GM10266 (cell line): ENCODE measurements at regions not wholly inside any gene's neighbourhood (a gene's known extent, or its start where the extent isn't known, plus 50 kb on each side); places are given as distances from the start of the nearest gene placed in this dataset.

Experiments
- DNase-seq: peaks from one replicate; pipeline ENCODE4 v3.0.0; 2012; ENCODE audit errors: extremely low spot score
- CTCF ChIP-seq: IDR thresholded peaks from 2 replicates; pipeline ENCODE4 v1.5.1; 2012; ENCODE audit warnings: mild to moderate bottlenecking, low read depth; ENCODE audit not compliant: control insufficient read depth, insufficient read depth; ENCODE audit errors: missing control alignments

DNA sequence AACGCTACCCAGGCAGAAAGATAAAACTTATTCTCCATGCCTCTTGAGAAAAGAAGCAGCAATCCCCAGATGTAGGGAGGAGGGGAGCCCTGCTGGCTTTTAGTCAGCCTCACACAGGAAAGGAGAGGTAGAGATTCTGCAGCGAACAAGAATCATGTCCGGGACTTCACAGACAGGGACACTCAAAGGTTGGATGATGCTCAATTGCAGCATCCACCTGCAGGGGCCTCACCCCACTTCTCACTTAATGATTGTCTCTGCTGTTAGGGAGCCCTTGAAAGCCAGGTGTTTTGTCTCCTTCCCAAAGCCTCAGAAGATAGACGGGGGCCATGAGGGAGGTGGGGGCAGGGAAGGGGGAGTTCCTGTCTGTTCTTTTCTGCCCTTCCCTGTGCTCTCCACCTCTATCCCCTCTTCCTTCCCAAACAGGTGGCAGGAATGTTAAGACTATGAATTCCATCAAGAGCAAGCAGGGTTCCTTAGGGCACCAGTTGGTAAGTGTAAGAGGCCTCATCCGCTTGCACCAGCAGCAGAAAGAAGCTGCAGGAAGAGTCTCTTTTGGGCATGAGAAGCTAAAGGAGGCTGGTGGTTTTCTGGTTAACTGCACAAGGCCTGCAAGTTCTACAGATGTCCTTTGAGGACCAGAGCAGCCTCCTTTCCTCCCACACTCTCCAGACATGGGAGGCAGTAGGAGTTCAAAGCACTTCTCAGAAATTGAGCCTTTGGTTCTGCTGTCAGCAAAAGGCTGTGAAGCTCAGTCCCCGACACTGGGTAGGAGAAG is 154.7 kb upstream of the TNP1 start:
- DNase-seq, result no peak
- no peak for TF ChIP-seq CTCF

- DNase-seq, result no peak
- no peak for TF ChIP-seq CTCF
These were observed 154.1 kb upstream of the TNP1 start for GRCh38 chr2:217013926-217014325.

DNA sequence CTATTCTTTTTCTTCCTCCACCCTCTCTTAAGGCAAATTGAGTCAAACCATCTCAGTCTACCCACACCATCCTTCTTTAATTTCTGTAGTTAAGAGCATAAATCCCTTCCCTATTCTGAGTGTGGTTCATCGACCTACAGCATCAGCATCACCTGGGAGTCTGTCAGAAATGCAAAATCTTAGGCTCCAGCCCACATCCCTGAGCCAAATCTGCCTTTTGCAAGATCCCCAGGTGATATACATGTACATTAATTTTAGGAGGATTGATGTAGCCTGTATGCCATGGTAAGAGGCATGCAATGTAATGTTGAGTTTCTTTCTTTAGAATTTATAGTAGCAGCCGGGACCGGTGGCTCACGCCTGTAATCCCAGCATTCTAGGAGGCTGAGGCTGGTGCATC is 151.7 kb upstream of the TNP1 start:
- DNase-seq, result no peak

DNA sequence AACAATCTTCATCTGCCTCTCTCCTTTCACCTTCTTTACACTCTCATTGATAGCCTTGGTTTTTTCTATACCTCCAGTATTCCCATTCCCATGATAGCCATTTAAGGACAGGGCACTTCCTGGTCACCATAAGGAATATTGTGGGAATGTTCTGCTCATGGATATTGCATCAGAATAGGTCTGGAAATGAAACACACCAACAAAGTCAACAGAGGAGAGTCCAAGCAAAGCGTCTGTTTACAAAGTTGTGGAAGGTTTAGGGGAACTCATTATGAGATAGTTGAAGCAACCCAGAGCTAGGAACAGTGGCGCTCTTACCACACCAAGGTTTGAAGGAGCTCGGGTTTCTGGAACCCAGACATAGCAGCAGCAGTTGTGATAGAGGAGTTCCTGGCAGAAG is 150.3 kb upstream of the TNP1 start:
- TF ChIP-seq CTCF, result no peak
- no peak for DNase-seq

More for the DNA sequence above, 151.7 kb upstream of the TNP1 start:
- TF ChIP-seq CTCF, result no peak

DNA sequence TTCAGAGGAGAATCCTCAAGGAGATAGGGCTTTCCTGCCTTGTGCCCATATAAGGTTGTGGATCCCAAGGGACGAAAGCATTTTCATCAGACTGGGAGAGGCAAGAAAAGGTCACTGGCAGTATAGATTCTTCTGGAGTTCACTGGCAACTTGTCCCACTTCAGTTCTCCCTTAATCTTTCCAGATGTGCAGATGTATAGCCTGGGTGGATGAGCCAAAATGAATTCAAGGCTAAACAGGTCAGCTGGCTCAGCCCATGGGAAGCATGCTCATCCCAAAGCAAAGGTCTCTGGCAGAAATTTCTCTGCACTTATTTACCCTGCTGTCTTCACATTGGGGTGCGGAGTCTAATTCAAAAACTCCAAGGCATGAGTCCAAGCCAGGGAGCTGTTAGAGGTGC is 148.9 kb upstream of the TNP1 start:
- no peak for DNase-seq
- no peak for TF ChIP-seq CTCF

DNA sequence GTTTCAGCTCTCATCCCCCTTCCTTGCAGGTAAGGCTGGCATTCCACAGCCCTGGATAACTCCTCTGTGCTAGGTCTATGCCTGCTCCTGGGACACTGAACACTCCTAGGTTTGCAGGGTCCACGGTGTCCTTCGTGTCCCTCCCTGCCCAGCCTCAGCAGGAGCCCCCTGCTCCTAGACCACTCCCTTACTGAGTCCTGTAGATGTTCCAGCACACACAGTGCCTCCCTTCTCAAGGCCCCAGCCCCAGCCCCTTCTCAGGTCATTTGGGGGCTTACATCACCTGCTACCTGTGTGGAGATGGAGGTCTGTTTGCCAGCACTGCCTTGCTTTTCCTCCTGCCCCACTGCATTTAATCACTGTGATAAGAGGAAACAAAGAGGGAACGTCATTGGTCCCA is 146.4 kb upstream of the TNP1 start:
- TF ChIP-seq CTCF, result no peak

GRCh38 chr2:217004656-217005055 is 144.8 kb upstream of the TNP1 start:
- no peak for TF ChIP-seq CTCF
- no peak for DNase-seq

More for the DNA sequence above, 146.4 kb upstream of the TNP1 start:
- DNase-seq, result no peak
